ENCODE measurements at regions not wholly inside any gene's neighbourhood (a gene's known extent, or its start where the extent isn't known, plus 50 kb on each side); places are given as distances from the start of the nearest gene placed in this dataset.
A peak's percentile ranks its signal among the peaks of the same experiment; 100 is the strongest.
"Not testable (repeated sequence)": the region's sequence is repeated elsewhere in the genome, so short reads cannot be mapped to it uniquely, and the experiment has no call there.

DNA sequence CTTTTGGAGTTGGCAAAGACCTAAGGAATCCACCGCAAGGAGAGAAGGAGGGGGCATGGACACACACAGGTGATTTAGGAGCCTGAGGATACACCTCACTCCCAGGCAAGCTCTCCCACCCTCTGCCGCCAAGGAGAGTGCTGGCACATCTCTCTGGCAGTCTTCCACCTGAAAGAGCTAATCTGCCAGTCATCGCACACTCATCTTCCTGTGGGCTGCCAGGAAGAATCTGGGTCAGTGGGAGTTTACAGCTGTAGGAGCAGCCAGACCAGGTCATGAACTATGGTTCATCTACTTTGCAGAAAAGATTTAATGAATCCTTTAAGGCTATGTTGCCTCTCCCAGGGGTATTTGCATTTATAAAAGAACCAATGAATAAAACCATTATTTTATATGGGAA lies 170.6 kb upstream of the TSC22D2 start:
- no peak overlapping the region for H3K4me3 ChIP-seq (ENCODE audit: low read length)
- TF ChIP-seq, protein P1, sequence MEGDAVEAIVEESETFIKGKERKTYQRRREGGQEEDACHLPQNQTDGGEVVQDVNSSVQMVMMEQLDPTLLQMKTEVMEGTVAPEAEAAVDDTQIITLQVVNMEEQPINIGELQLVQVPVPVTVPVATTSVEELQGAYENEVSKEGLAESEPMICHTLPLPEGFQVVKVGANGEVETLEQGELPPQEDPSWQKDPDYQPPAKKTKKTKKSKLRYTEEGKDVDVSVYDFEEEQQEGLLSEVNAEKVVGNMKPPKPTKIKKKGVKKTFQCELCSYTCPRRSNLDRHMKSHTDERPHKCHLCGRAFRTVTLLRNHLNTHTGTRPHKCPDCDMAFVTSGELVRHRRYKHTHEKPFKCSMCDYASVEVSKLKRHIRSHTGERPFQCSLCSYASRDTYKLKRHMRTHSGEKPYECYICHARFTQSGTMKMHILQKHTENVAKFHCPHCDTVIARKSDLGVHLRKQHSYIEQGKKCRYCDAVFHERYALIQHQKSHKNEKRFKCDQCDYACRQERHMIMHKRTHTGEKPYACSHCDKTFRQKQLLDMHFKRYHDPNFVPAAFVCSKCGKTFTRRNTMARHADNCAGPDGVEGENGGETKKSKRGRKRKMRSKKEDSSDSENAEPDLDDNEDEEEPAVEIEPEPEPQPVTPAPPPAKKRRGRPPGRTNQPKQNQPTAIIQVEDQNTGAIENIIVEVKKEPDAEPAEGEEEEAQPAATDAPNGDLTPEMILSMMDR (conservative IDR thresholded peaks at IDR 0.05; ENCODE audit: low read depth, low read length): no peak
- no peak for DNase-seq (ENCODE audit: low read depth)

DNA sequence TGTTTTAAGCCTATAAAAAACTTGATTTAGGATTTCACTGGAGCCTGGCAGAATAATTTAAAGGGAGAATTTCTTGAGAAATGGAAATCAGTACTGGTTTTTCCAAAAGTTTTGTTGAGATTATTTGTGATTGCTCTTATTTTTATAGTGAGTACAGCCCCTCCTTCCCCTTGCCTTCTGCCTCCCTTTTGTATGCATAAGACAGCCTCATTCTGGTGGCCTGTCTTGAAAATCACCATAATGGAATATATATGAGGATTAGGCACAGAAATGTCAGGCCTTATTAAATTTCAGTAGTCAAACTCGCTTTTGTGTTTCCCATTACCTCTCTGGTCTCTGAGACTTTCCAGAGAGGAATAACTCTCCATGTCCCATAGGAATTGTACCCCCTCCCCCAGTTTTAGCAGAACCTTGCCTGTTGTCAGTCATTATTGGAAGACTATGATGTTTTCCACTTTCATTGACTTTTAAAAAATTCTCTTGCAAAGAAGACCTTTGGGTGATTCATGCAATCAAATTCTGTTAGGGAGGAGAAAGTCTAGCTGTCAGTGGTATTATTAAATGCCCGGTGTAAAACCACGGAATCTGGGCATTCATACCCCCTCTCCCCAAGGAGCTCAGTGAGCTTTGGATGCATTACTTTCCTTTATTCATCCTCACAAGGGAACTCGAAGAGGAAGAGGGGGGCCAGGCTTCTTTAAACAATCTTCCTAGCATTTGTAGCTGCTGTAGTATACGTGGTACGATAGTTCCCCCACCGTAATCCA lies 171.6 kb upstream of the TSC22D2 start:
- no peak for DNase-seq (ENCODE audit: low read depth)
- H3K4me3 ChIP-seq (ENCODE audit: low read length): no peak overlapping the region
- TF ChIP-seq, protein P1 (conservative IDR thresholded peaks at IDR 0.05; ENCODE audit: low read depth, low read length): no peak

DNA sequence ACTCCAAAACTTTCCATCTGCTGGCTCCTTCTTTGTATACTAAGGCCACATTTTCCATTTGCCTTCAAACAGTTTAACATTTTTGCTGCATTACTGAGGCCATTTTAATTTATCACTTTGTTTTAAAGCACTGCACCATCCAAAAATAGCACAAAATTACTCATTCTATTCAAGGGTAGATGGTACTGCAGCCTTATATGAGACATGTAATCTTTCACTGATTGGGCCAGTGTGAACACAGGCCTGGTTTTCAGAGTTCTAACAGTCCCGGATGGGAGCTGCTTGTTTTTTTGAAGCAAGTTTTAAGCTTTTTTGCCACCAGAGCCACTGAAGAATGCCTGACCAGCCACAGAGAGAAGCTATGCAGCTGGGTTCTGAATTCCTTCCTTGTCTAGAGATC lies 172.3 kb upstream of the TSC22D2 start:
- H3K4me3 ChIP-seq (ENCODE audit: low read length): no peak overlapping the region
- DNase-seq (ENCODE audit: low read depth): no peak
- TF ChIP-seq, protein P1 (conservative IDR thresholded peaks at IDR 0.05; ENCODE audit: low read depth, low read length): no peak

DNA sequence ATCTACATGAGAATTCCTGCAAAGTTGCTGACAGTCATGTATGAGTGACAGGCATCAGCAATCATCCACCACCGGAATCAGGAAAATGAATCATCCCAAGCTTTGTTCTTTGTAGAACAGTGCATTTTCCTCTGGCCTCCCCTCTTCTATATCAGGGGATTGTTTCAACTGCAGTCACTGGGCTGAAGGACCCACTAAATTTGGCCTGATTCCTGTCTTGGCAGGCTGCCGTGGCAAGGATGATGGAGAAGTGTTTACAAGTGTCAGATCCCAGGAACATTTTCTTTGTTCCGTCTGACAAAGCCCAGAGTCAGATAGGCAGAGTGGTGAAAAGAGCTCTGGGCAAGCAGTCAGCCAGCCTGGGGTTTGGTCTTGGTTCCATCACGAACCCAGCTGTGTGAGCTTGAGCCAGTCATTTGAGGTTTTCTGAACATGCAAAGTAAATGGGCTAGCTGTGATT lies 175.1 kb upstream of the TSC22D2 start:
- no peak for DNase-seq (ENCODE audit: low read depth)
- TF ChIP-seq, protein P1 (conservative IDR thresholded peaks at IDR 0.05; ENCODE audit: low read depth, low read length): no peak
- H3K4me3 ChIP-seq (ENCODE audit: low read length): no peak overlapping the region

DNA sequence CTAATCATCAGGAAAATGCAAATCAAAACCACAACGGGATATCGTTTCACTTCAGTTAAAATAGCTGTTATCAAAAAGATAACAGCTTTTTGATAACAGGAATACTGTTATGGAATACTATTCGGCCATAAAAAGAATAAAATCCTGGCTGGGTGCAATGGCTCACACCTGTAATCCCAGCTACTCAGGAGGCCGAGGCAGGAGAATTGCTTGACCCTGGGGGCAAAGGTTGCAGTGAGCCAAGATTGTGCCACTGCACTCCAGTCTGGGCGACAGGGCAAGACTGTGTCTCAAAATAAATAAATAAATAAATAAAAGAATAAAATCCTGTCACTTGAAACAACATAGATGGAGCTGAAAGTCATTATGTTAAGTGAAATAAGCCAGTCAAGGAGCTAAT lies 178.1 kb upstream of the TSC22D2 start:
- DNase-seq (ENCODE audit: low read depth): no peak
- H3K4me3 ChIP-seq (ENCODE audit: low read length): no peak overlapping the region
- TF ChIP-seq, protein P1 (conservative IDR thresholded peaks at IDR 0.05; ENCODE audit: low read depth, low read length): no peak

DNA sequence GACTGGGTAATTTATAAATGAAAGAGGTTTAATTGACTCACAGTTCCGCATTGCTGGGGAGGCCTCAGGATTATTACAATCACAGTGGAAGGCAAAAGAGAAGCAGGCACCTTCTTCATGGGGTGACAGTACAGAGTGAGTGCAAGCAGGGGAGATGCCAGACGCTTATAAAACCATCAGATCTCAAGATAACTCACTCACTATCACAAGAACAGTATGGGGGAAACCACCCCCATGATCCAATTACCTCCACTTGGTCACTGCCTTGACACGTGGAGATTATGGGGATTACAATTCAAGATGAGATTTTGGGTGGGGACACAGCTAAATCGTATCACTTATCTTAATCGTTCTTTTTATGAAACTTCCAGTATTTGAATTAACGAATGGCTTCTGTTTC lies 179.5 kb upstream of the TSC22D2 start:
- H3K4me3 ChIP-seq (ENCODE audit: low read length); DNase-seq (ENCODE audit: low read depth): not testable (repeated sequence)

DNA sequence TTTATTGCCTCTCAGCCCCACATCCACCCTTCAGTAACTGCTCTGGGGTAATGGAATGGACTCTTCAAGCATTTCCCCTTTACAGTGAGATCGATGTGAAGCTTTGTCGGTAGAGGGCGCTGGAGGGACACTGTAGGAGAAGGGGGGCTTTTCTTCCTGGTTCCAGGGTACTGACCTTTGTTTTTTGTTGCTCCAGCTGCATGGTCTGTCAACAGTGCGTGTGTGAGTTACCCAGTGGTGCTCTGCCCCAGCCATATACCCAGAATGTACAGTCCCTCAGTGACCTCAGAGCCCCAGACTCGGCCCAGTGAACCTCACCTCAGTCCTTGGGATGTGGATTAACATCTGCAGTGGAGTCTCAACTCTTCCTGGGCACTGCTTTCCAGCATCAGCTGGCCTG lies 180.3 kb upstream of the TSC22D2 start:
- TF ChIP-seq, protein P1 (conservative IDR thresholded peaks at IDR 0.05; ENCODE audit: low read depth, low read length): peak; percentile 91
- no peak for DNase-seq (ENCODE audit: low read depth)
- H3K4me3 ChIP-seq (ENCODE audit: low read length): no peak overlapping the region
